ENCODE measurements at regions not wholly inside any gene's neighbourhood (a gene's known extent, or its start where the extent isn't known, plus 50 kb on each side); places are given as distances from the start of the nearest gene placed in this dataset.

GRCh38 chr3:191631496-191631895 lies 170.5 kb downstream of the PYDC2 start:
- TF ChIP-seq CTCF (IDR thresholded peaks at IDR 0.05; ENCODE audit: low read depth, low read length) (no peak), EZH2phosphoT487 (IDR thresholded peaks at IDR 0.05; ENCODE audit: low read depth) (no peak)

Measured in OCI-LY3 (cell line).